ENCODE measurements at regions not wholly inside any gene's neighbourhood (a gene's known extent, or its start where the extent isn't known, plus 50 kb on each side); places are given as distances from the start of the nearest gene placed in this dataset.

GRCh38 chr10:78512205-78512550, 478.5 kb downstream of the RPS24 start:
- peaks cover 8% of the 10 kb centered on the region for H3K27me3 Mint-ChIP-seq (ENCODE audit: unreplicated experiment)

GRCh38 chr10:78513330-78513729, 479.7 kb downstream of the RPS24 start:
- Mint-ChIP-seq H3K4me1 (ENCODE audit: low read depth, unreplicated experiment) (peaks cover 18% of the 10 kb centered on the region), H3K9me3 (ENCODE audit: unreplicated experiment) (peaks cover 8% of the 10 kb centered on the region), H3K27ac (ENCODE audit: unreplicated experiment) (no peak overlapping the region), H3K27me3 (ENCODE audit: unreplicated experiment) (peaks cover 8% of the 10 kb centered on the region), H3K36me3 (ENCODE audit: unreplicated experiment) (peaks cover 4% of the 10 kb centered on the region), H3K4me3 (ENCODE audit: unreplicated experiment) (no peak overlapping the region)
- no peak for TF ChIP-seq CTCF (IDR thresholded peaks at IDR 0.05; ENCODE audit: partially characterized antibody, unreplicated experiment)
- no peak for DNase-seq

More at GRCh38 chr10:78512205-78512550, 478.5 kb downstream of the RPS24 start:
- no peak overlapping the region for H3K4me3 Mint-ChIP-seq (ENCODE audit: unreplicated experiment)
- peaks cover 8% of the 10 kb centered on the region for H3K9me3 Mint-ChIP-seq (ENCODE audit: unreplicated experiment)
- peaks cover 18% of the 10 kb centered on the region for H3K4me1 Mint-ChIP-seq (ENCODE audit: low read depth, unreplicated experiment)
- H3K36me3 Mint-ChIP-seq (ENCODE audit: unreplicated experiment) = peaks cover 4% of the 10 kb centered on the region
- H3K27ac Mint-ChIP-seq (ENCODE audit: unreplicated experiment) = no peak overlapping the region
- no peak for TF ChIP-seq CTCF (IDR thresholded peaks at IDR 0.05; ENCODE audit: partially characterized antibody, unreplicated experiment)
- no peak for DNase-seq

- Mint-ChIP-seq H3K36me3 (ENCODE audit: unreplicated experiment) (peaks cover 4% of the 10 kb centered on the region), H3K4me1 (ENCODE audit: low read depth, unreplicated experiment) (peaks cover 18% of the 10 kb centered on the region), H3K4me3 (ENCODE audit: unreplicated experiment) (no peak overlapping the region), H3K9me3 (ENCODE audit: unreplicated experiment) (peaks cover 11% of the 10 kb centered on the region), H3K27me3 (ENCODE audit: unreplicated experiment) (peaks cover 8% of the 10 kb centered on the region), H3K27ac (ENCODE audit: unreplicated experiment) (no peak overlapping the region)
- no peak for TF ChIP-seq CTCF (IDR thresholded peaks at IDR 0.05; ENCODE audit: partially characterized antibody, unreplicated experiment)
- DNase-seq = no peak
Measured at GRCh38 chr10:78513986-78514385, 480.3 kb downstream of the RPS24 start.

GRCh38 chr10:78514459-78514858, 480.8 kb downstream of the RPS24 start:
- Mint-ChIP-seq H3K4me3 (ENCODE audit: unreplicated experiment) (no peak overlapping the region), H3K4me1 (ENCODE audit: low read depth, unreplicated experiment) (peaks cover 17% of the 10 kb centered on the region), H3K27ac (ENCODE audit: unreplicated experiment) (no peak overlapping the region), H3K36me3 (ENCODE audit: unreplicated experiment) (peaks cover 4% of the 10 kb centered on the region), H3K27me3 (ENCODE audit: unreplicated experiment) (peaks cover 8% of the 10 kb centered on the region), H3K9me3 (ENCODE audit: unreplicated experiment) (peaks cover 11% of the 10 kb centered on the region)
- no peak for DNase-seq
- TF ChIP-seq CTCF (IDR thresholded peaks at IDR 0.05; ENCODE audit: partially characterized antibody, unreplicated experiment) = no peak

GRCh38 chr10:78515038-78515872, 481.6 kb downstream of the RPS24 start:
- Mint-ChIP-seq H3K36me3 (ENCODE audit: unreplicated experiment) (peaks cover 4% of the 10 kb centered on the region), H3K27ac (ENCODE audit: unreplicated experiment) (no peak overlapping the region), H3K4me1 (ENCODE audit: low read depth, unreplicated experiment) (peaks cover 14% of the 10 kb centered on the region), H3K4me3 (ENCODE audit: unreplicated experiment) (no peak overlapping the region), H3K9me3 (ENCODE audit: unreplicated experiment) (peaks cover 6% of the 10 kb centered on the region), H3K27me3 (ENCODE audit: unreplicated experiment) (peaks cover 6% of the 10 kb centered on the region)
- no peak for DNase-seq
- TF ChIP-seq CTCF (IDR thresholded peaks at IDR 0.05; ENCODE audit: partially characterized antibody, unreplicated experiment) = no peak
